Esophagus squamous epithelium (tissue), 5 donors: ENCODE measurements at regions not wholly inside any gene's neighbourhood (a gene's known extent, or its start where the extent isn't known, plus 50 kb on each side); places are given as distances from the start of the nearest gene placed in this dataset.

Experiments
- DNase-seq: peaks from one replicate; lab custom pipeline; 2025; lab: John Stamatoyannopoulos, UW
- H3K27ac ChIP-seq, 4 donors: fragments of 200-600 bp; sonication (generic); one replicate each; pipeline ENCODE4 v1.5.1; 2016 to 2019; ENCODE audit warnings: mild to moderate bottlenecking in 1 of 4
- H3K27me3 ChIP-seq, 4 donors: fragments of 200-600 bp; sonication (generic); 1 replicate in 3 of 4; 2 replicates in 1 of 4; pipeline versions ENCODE4 v1.5.1 to v1.6.0; 2017 to 2021; ENCODE audit warnings: antibody characterized with exemption in 1 of 4
- H3K36me3 ChIP-seq, 3 donors: fragments of 200-600 bp; sonication (generic); one replicate each; pipeline ENCODE4 v1.5.1; 2016 to 2019
- H3K4me1 ChIP-seq, 3 donors: fragments of 200-600 bp; sonication (generic); one replicate each; pipeline ENCODE4 v1.5.1; 2017 to 2019
- H3K4me3 ChIP-seq, 4 donors: fragments of 200-600 bp; sonication (generic); 1 replicate in 3 of 4; 2 replicates in 1 of 4; pipeline ENCODE4 v1.5.1; 2016 to 2019; ENCODE audit warnings: mild to moderate bottlenecking in 2 of 4, moderate library complexity in 1 of 4
- H3K9me3 ChIP-seq, 3 donors: fragments of 200-600 bp; sonication (generic); one replicate each; pipeline ENCODE4 v1.5.1; 2016 to 2019
- POLR2A ChIP-seq, 4 donors: fragments of 450-650 bp; IDR thresholded peaks; one replicate each; pipeline ENCODE4 v1.6.1; 2017; ENCODE audit warnings: antibody characterized with exemption in 4 of 4, mild to moderate bottlenecking in 4 of 4, moderate library complexity in 3 of 4
- WGBS, 2 donors: methylation state at CpG; one replicate each; pipeline ENCODE4 v1.1.5; 2018; 5-methylcytosine and 5-hydroxymethylcytosine counted together
- intact Hi-C: fragments of 100-400 bp; cut with DNase I; formaldehyde crosslinking; loops from one replicate; pipeline ENCODE4 v1.15.0; 2022
- TF ChIP-seq, protein P1 (sequence below), 6 experiments: fragments of 450-650 bp in 4 of 6; fragments of 200-600 bp in 2 of 6; sonication (generic) in 2 of 6; IDR thresholded peaks; one replicate each; pipeline ENCODE4 v1.5.1; 2016 to 2019; ENCODE audit warnings: antibody characterized with exemption in 6 of 6, mild to moderate bottlenecking in 4 of 6, moderate library complexity in 4 of 6
- donor health status: DM: yes; HTN: yes; CAD: no.

DNA sequence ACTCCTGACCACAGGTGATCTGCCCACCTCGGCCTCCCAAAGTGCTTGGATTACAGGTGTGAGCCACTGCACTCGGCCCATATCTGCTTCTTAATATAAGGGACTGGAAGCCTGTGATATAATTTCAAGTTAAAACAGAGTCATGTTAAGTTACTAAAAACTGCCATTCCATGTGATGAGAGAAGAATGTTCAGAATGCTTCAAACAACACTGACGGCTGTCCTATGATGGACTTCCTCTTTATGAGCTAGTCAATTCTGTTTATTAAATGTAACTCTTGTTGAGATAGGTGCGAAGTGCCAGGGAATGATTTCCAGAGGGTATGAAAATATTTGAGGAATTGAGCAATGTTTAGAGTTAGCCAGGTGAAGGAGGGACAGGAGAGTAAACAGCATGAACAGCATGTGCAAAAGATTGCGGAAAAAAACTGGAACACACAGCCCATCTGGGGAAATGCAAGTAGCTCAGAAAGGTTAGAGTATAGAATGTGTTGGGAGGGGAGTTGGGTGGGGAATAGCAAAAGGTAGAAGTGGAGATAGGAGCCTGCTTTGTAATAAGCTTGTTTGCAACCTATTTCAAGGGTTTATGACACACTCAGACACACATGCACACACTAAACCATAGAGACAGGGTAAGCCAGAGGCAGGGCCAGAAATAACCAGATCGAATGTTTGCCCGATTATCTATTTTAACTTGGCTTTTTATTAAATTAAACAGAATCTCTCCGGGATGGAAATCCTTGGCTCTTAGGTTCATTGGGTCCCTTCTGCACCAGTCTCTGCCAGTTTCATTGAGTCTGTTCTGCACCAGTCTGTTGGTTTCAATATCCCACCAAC, 135.6 kb upstream of the COX10 start:
- no peak for TF ChIP-seq POLR2A (IDR thresholded peaks at IDR 0.05)
- TF ChIP-seq, protein P1, sequence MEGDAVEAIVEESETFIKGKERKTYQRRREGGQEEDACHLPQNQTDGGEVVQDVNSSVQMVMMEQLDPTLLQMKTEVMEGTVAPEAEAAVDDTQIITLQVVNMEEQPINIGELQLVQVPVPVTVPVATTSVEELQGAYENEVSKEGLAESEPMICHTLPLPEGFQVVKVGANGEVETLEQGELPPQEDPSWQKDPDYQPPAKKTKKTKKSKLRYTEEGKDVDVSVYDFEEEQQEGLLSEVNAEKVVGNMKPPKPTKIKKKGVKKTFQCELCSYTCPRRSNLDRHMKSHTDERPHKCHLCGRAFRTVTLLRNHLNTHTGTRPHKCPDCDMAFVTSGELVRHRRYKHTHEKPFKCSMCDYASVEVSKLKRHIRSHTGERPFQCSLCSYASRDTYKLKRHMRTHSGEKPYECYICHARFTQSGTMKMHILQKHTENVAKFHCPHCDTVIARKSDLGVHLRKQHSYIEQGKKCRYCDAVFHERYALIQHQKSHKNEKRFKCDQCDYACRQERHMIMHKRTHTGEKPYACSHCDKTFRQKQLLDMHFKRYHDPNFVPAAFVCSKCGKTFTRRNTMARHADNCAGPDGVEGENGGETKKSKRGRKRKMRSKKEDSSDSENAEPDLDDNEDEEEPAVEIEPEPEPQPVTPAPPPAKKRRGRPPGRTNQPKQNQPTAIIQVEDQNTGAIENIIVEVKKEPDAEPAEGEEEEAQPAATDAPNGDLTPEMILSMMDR (IDR thresholded peaks at IDR 0.05): no peak
- no peak for DNase-seq

DNA sequence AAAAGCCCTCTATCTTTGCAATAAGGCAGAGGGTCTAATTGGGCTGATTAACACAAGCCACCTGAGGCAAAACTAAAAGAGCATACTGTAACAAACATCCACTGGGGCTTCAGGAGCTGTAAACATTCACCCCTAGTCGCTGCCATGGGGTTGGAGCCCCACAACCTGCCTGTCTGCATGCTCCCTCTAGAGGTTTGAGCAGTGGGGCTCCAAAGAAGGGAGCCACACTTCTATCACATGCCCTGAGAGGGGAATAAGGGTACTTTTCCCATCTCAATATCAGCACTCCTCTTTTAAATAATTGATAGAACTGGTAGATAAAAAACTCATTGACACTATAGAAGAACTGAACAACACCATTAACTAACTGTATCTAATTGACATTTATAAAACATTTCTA, 130.1 kb upstream of the COX10 start:
- intact Hi-C loops: no loop called here
- 0 to 67% methylated on average over 1 of the region's 1 CpG for WGBS, 2 donors

More for the DNA sequence above, 135.6 kb upstream of the COX10 start:
- H3K9me3 ChIP-seq: no peaks in the 10 kb centered on the region
- H3K4me3 ChIP-seq: no peak overlapping the region
- H3K4me1 ChIP-seq: peaks cover 7 to 24% (median 10%) of the 10 kb centered on the region in 3 donors
- WGBS, 2 donors: 68 to 72% methylated on average over 8 of the region's 8 CpGs
- no peak overlapping the region for H3K27ac ChIP-seq
- intact Hi-C loops: no loop called here
- H3K27me3 ChIP-seq: no peaks in the 10 kb centered on the region
- H3K36me3 ChIP-seq: no peaks in the 10 kb centered on the region

DNA sequence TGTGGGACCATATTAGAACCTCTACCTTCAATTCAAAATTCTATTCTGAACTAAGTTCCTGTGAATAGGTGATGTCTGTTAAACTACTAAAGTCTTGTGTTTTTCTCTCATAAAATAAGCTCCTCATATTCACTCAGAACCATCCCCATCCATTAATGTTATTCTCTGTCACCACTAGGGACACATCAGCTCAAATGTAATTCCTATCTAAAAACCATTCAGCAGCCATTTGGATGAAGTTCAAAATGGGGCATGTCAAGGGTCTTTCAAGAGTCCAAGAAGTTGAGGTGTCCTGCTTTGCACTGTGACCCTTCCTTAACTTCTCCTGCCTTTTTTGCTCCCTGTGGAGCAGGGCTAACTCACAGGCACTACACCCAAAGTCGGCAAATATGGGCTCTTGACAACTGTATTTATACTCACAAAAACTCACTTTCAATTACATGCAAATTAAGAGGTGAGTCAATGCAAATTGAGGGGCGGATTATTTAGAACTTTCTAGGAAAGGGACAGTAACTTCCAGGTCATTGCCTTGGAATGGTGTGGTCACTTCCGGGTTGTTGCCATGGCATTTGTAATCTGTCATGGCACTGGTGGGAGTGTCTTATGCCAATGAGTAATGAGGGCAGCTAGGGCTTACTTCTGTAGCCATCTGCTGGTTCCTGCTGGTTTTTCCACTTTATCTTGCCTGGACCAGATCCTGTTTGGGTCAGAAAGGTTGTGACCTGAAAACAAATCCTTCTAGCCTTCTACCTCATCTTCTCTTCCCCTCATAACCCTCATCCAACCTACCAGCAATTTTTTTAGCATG, 128.2 kb upstream of the COX10 start:
- Histone ChIP-seq H3K4me3 (no peak overlapping the region), H3K4me1 (no peaks in the 10 kb centered on the region), H3K27ac (no peak overlapping the region), H3K36me3 (no peaks in the 10 kb centered on the region), H3K27me3 (no peaks in the 10 kb centered on the region), H3K9me3 (no peaks in the 10 kb centered on the region)
- intact Hi-C loops: no loop called here
- TF ChIP-seq POLR2A (IDR thresholded peaks at IDR 0.05): no peak
- TF ChIP-seq, protein P1 (IDR thresholded peaks at IDR 0.05): peak in 1 of 6 experiments; percentile 18
- WGBS, 2 donors: 65 to 78% methylated on average over 3 of the region's 3 CpGs
- no peak for DNase-seq

More for the DNA sequence above, 130.1 kb upstream of the COX10 start:
- no peaks in the 10 kb centered on the region for H3K9me3 ChIP-seq
- H3K4me1 ChIP-seq: no peaks in the 10 kb centered on the region
- H3K27me3 ChIP-seq: no peaks in the 10 kb centered on the region
- H3K27ac ChIP-seq: no peak overlapping the region
- H3K36me3 ChIP-seq: no peaks in the 10 kb centered on the region
- DNase-seq: no peak
- TF ChIP-seq, protein P1 (IDR thresholded peaks at IDR 0.05): peak in 1 of 6 experiments; percentile 29
- TF ChIP-seq POLR2A (IDR thresholded peaks at IDR 0.05): no peak
- no peak overlapping the region for H3K4me3 ChIP-seq

DNA sequence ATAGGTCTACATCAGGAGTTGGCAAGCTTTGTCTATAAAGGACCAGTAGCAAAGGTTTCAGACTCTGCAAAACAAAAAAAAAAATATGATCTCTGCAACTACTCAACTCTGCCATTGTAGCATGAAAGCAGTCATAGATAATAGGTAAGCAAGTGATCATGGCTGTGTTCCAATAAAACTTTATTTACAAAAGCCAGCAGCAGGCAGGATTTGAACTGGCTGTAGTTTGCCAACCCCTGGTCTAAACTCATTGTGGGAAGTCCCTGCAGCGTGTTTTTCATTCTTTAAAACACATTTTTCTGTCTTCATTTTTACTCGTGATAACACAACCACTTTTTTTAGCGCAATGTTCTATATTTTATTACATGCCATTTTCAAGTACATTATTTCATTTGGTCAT, 127.5 kb upstream of the COX10 start:
- no peaks in the 10 kb centered on the region for H3K36me3 ChIP-seq
- no peaks in the 10 kb centered on the region for H3K9me3 ChIP-seq
- H3K4me1 ChIP-seq: no peaks in the 10 kb centered on the region
- WGBS, 2 donors: 58 to 89% methylated on average over 3 of the region's 3 CpGs
- DNase-seq: no peak
- no peaks in the 10 kb centered on the region for H3K27me3 ChIP-seq
- no peak overlapping the region for H3K27ac ChIP-seq
- H3K4me3 ChIP-seq: no peak overlapping the region
- intact Hi-C loops: no loop called here
- no peak for TF ChIP-seq POLR2A (IDR thresholded peaks at IDR 0.05)
- TF ChIP-seq, protein P1 (IDR thresholded peaks at IDR 0.05): no peak

DNA sequence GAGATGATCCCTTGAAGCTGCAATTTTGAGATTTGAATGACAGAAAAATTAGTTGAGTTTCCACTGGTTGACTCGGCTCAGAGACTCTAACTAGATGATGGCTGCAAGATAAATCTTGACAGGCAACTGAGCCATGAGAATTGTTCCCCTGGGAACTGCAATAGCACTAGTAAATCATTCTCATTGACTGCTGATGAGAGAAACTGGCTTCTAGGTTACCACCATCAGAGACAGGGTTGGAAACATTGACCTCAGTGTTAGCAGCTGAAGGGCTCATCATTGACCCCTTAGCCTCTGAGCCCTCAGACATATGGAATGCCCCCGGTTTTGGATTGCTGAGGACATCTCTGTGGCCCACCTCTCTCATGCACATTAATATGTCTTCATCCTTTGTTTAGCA, 125.4 kb upstream of the COX10 start:
- no peak for TF ChIP-seq POLR2A (IDR thresholded peaks at IDR 0.05)
- TF ChIP-seq, protein P1 (IDR thresholded peaks at IDR 0.05): no peak
- intact Hi-C loops: no loop called here
- no peak overlapping the region for H3K4me3 ChIP-seq
- H3K4me1 ChIP-seq: no peaks in the 10 kb centered on the region
- no peaks in the 10 kb centered on the region for H3K9me3 ChIP-seq
- no peak overlapping the region for H3K27ac ChIP-seq
- no peaks in the 10 kb centered on the region for H3K36me3 ChIP-seq
- 48 to 74% methylated on average over 2 of the region's 2 CpGs for WGBS, 2 donors
- no peak for DNase-seq
- no peaks in the 10 kb centered on the region for H3K27me3 ChIP-seq
